ENCODE measurements at regions not wholly inside any gene's neighbourhood (a gene's known extent, or its start where the extent isn't known, plus 50 kb on each side); places are given as distances from the start of the nearest gene placed in this dataset.

DNA sequence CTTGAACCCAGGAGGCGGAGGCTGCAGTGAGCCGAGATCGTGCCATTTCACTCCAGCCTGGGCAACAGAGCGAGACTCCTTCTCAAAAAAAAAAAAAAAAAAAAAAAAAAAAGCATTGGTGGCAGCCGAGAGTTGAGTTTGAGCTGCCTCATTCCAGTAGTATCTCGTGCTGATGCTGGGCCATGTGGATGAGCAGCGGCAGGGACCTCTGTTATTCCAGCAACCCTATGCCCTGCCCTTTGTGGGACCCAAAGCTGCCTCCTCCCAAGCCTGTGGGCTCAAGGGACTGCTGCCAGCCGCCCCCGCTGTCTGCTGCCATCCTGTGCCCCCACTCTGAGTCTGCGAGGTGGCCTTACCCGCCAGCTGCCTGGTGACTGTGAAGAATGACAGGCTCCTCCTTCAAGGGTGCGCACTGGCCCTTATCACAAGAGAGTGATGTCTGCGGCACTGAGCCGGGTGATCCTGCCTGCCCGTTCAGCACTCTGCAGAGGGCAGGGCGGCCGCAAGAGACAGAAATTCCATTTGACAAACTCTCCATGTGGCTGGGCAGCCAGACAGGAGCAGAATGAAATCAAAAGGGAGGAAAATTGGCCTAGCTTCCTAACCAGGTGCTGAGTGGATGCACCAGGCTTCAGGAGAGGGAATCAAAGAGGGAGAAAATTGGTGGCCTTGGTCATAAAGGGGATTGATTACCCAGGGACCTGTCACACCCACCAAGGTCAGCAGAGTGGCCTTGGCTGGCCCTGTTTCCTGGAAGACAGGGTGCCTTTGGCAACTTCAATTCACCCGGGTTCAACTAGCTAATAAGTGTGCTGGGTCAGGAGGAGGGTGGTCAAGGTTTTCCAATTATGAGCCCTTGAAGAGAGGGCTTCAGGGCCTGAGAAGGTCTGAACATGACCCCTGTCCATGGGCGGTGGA lies 65.3 kb upstream of the ZMIZ1 start:
- no peak for DNase-seq (ENCODE audit: low spot score)

DNA sequence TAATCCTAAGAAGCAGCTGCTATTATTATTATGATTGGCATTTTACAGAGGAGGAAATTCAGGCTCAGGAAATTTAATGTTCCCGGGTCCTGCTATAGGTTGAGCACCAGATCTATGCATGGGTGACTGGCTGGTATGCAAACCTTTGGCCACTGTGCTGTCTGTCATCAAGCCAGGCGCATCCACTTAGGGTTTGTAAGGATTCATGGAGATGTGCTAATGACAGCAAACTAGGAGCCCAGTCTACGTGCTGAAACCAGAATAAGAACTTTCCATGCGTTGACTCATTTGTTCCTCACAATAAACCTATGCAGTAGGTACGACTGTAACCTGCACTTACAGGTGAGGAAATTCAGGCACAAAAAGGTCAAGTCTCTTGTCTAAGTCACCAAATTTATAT lies 64.5 kb upstream of the ZMIZ1 start:
- DNase-seq (ENCODE audit: low spot score) = no peak
- in situ Hi-C loops (cut with MboI; ENCODE audit: low sequenced_read_pairs, unreplicated experiment) = no loop called here
- TF ChIP-seq, protein P1, sequence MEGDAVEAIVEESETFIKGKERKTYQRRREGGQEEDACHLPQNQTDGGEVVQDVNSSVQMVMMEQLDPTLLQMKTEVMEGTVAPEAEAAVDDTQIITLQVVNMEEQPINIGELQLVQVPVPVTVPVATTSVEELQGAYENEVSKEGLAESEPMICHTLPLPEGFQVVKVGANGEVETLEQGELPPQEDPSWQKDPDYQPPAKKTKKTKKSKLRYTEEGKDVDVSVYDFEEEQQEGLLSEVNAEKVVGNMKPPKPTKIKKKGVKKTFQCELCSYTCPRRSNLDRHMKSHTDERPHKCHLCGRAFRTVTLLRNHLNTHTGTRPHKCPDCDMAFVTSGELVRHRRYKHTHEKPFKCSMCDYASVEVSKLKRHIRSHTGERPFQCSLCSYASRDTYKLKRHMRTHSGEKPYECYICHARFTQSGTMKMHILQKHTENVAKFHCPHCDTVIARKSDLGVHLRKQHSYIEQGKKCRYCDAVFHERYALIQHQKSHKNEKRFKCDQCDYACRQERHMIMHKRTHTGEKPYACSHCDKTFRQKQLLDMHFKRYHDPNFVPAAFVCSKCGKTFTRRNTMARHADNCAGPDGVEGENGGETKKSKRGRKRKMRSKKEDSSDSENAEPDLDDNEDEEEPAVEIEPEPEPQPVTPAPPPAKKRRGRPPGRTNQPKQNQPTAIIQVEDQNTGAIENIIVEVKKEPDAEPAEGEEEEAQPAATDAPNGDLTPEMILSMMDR (IDR thresholded peaks at IDR 0.05; ENCODE audit: borderline replicate concordance, control extremely low read depth, extremely low read depth, insufficient read depth, missing control alignments) = no peak

More for the DNA sequence above, 65.3 kb upstream of the ZMIZ1 start:
- in situ Hi-C loops (cut with MboI; ENCODE audit: low sequenced_read_pairs, unreplicated experiment) = no loop called here
- TF ChIP-seq, protein P1 (IDR thresholded peaks at IDR 0.05; ENCODE audit: borderline replicate concordance, control extremely low read depth, extremely low read depth, insufficient read depth, missing control alignments) = no peak

- DNase-seq (ENCODE audit: low spot score) = no peak
- TF ChIP-seq, protein P1 (IDR thresholded peaks at IDR 0.05; ENCODE audit: borderline replicate concordance, control extremely low read depth, extremely low read depth, insufficient read depth, missing control alignments) = no peak
- in situ Hi-C loops (cut with MboI; ENCODE audit: low sequenced_read_pairs, unreplicated experiment) = no loop called here
Observed at GRCh38 chr10:79005126-79005810, 63.5 kb upstream of the ZMIZ1 start.

- TF ChIP-seq, protein P1 (IDR thresholded peaks at IDR 0.05; ENCODE audit: borderline replicate concordance, control extremely low read depth, extremely low read depth, insufficient read depth, missing control alignments) = no peak
- in situ Hi-C loops (cut with MboI; ENCODE audit: low sequenced_read_pairs, unreplicated experiment) = no loop called here
- no peak for DNase-seq (ENCODE audit: low spot score)
Observed at GRCh38 chr10:79007018-79007417, 61.7 kb upstream of the ZMIZ1 start.

GRCh38 chr10:79007421-79008319 lies 61.1 kb upstream of the ZMIZ1 start:
- in situ Hi-C loops (cut with MboI; ENCODE audit: low sequenced_read_pairs, unreplicated experiment) = no loop called here
- no peak for DNase-seq (ENCODE audit: low spot score)
- TF ChIP-seq, protein P1 (IDR thresholded peaks at IDR 0.05; ENCODE audit: borderline replicate concordance, control extremely low read depth, extremely low read depth, insufficient read depth, missing control alignments) = no peak

DNA sequence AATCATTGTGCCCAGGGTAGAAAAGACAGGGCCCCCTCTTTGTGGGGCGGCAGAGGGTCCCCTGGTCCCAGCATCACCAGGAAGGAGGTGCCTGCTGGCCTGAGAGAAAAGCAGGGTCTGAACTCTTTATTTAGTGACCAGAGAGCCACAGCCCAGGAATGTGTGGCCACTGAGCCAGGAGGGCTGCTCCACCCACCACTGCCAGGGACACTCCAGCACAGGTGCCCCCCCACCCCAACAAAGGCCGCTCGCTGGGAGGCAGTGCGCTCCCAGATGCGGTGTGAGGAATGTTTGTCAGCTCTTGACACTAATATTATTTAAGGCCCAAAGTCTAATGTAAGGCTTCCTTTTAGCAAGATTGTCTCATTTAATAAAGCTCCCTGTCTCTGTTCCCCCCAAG lies 59.6 kb upstream of the ZMIZ1 start:
- no peak for DNase-seq (ENCODE audit: low spot score)
- in situ Hi-C loops (cut with MboI; ENCODE audit: low sequenced_read_pairs, unreplicated experiment) = no loop called here
- TF ChIP-seq, protein P1 (IDR thresholded peaks at IDR 0.05; ENCODE audit: borderline replicate concordance, control extremely low read depth, extremely low read depth, insufficient read depth, missing control alignments) = no peak

Data from GM13976 (cell line).